Bronchial epithelial cell (primary cell): ENCODE measurements at regions not wholly inside any gene's neighbourhood (a gene's known extent, or its start where the extent isn't known, plus 50 kb on each side); places are given as distances from the start of the nearest gene placed in this dataset.
"Not testable (repeated sequence)": the region's sequence is repeated elsewhere in the genome, so short reads cannot be mapped to it uniquely, and the experiment has no call there.

Experiments used
- DNase-seq: peaks from one replicate; pipeline ENCODE4 v3.0.0-alpha.2; 2010; ENCODE audit warnings: low read depth
- FAIRE-seq: peaks from 2 replicates; lab custom pipeline; 2011; peaks lifted over from hg19 to GRCh38; lab: Jason Lieb, UNC
- H3K27me3 ChIP-seq: 2 replicates; pipeline ENCODE4 v1.5.1; 2011; ENCODE audit warnings: low read length; ENCODE audit not compliant: control insufficient read depth, insufficient read depth
- H3K36me3 ChIP-seq: 2 replicates; pipeline ENCODE4 v1.5.1; 2011; ENCODE audit warnings: low read length; ENCODE audit not compliant: control insufficient read depth, insufficient read depth
- H3K4me3 ChIP-seq: 2 replicates; pipeline ENCODE4 v1.5.1; 2011; ENCODE audit warnings: mild to moderate bottlenecking, low read depth, low read length, control low read depth
- CTCF ChIP-seq: IDR thresholded peaks from 2 replicates; pipeline ENCODE4 v1.5.1; 2011; ENCODE audit warnings: mild to moderate bottlenecking, moderate library complexity, low read length, control low read depth, inconsistent platforms; ENCODE audit not compliant: insufficient read depth, severe bottlenecking

DNA sequence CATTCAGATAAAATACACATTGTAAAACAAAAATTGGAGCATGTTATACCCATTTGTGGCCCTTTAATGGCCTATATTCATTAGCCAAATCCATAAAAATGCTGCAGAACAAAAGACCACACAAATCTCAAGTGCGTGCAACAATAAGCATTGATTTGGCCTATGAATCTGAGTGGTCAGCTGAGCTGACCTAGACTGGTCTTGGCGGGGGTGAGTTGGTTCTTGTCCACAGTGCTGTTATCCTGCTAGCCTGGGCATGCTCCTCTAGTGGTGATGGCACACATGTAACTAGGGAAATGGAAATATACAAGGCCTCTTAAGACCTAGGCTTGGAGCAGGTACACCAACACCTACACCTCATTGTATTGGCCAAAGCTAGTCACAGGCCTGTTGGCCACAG is 122.2 kb upstream of the TBCA start:
- TF ChIP-seq CTCF: no peak
- DNase-seq: peak; percentile 18
- H3K4me3 ChIP-seq: no peak overlapping the region
- peak; percentile 84 for FAIRE-seq
- no peaks in the 10 kb centered on the region for H3K27me3 ChIP-seq
- no peaks in the 10 kb centered on the region for H3K36me3 ChIP-seq

- H3K27me3 ChIP-seq: no peaks in the 10 kb centered on the region
- FAIRE-seq (no peak), DNase-seq (no peak)
- no peaks in the 10 kb centered on the region for H3K36me3 ChIP-seq
- TF ChIP-seq CTCF: no peak
- no peak overlapping the region for H3K4me3 ChIP-seq
Observed at GRCh38 chr5:77896338-77896737, 120.2 kb upstream of the TBCA start.

DNA sequence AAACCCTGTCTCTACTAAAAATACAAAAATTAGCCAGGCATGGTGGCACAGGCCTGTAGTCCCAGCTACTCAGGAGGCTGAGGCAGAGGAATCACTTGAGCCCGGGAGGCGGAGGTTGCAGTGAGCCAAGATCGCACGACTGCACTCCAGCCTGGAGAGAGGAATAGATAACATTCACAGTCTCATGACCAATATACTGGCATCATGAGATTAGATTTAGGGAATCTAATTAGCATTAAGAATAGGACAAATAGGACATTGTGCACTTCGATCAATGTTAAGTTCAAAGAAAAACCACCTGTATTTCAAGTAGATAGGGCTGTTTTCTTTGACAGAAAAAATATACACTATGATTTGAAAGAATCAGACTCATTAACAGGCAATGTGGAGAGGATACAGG is 118.0 kb upstream of the TBCA start:
- not testable (repeated sequence) for H3K27me3 ChIP-seq, H3K36me3 ChIP-seq, FAIRE-seq, DNase-seq, H3K4me3 ChIP-seq

GRCh38 chr5:77893225-77893860 is 117.2 kb upstream of the TBCA start:
- no peaks in the 10 kb centered on the region for H3K27me3 ChIP-seq
- DNase-seq (peak; percentile 95), FAIRE-seq (no peak)
- H3K4me3 ChIP-seq: no peak overlapping the region
- H3K36me3 ChIP-seq: no peaks in the 10 kb centered on the region
- no peak for TF ChIP-seq CTCF

- TF ChIP-seq CTCF: no peak
Observed at GRCh38 chr5:77892061-77893010, 116.2 kb upstream of the TBCA start.

DNA sequence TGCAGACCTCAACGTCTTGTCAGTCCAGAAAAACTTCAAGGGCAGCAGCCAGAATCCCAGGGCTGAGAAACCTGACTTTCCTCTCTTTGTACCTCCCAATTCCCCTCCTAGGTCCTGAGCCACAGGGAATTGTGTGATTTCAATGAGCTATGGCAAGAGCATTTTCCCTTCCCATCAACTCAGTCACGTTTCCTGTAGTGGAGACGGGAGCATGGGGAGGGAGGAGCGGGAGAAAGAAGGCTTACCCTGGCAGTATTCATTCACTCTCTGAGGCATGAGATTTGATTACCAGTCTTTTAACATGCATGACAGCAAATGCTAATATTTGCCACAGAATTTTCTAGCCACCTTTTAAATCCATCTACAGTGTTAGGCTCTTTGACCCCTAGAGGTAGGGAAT is 109.4 kb upstream of the TBCA start:
- no peak for FAIRE-seq
- H3K4me3 ChIP-seq: no peak overlapping the region
- H3K27me3 ChIP-seq: no peaks in the 10 kb centered on the region
- TF ChIP-seq CTCF: no peak
- H3K36me3 ChIP-seq: no peaks in the 10 kb centered on the region
- no peak for DNase-seq

More at GRCh38 chr5:77892061-77893010, 116.2 kb upstream of the TBCA start:
- Histone ChIP-seq H3K4me3 (no peak overlapping the region), H3K36me3 (no peaks in the 10 kb centered on the region), H3K27me3 (no peaks in the 10 kb centered on the region)
- DNase-seq (no peak), FAIRE-seq (no peak)
